CD8-positive, alpha-beta memory T cell (primary cell): ENCODE measurements at regions not wholly inside any gene's neighbourhood (a gene's known extent, or its start where the extent isn't known, plus 50 kb on each side); places are given as distances from the start of the nearest gene placed in this dataset.
"Not testable (repeated sequence)": the region's sequence is repeated elsewhere in the genome, so short reads cannot be mapped to it uniquely, and the experiment has no call there.

Experiments
- CTCF ChIA-PET: fragments of 350-600 bp; sonication (Branson Sonifier 250); formaldehyde crosslinking; loops from one replicate; lab custom pipeline; 2021; ENCODE audit warnings: antibody characterized with exemption; lab: Charles Lee
- POLR2A ChIA-PET: fragments of 350-600 bp; sonication (Branson Sonifier 250); formaldehyde crosslinking; loops from one replicate; lab custom pipeline; 2021; ENCODE audit warnings: antibody characterized with exemption; lab: Charles Lee
- DNase-seq, 5 donors: peaks; one replicate each; pipeline versions ENCODE4 v3.0.0 to v3.0.0-alpha.2; 2020 to 2022; ENCODE audit warnings: mixed read lengths in 1 of 5
- H3K27ac ChIP-seq: one replicate; pipeline ENCODE4 v1.7.0; 2013; ENCODE audit warnings: low read depth, mild to moderate bottlenecking, low read length, moderate library complexity
- H3K27me3 ChIP-seq: 2 replicates; pipeline ENCODE4 v1.7.0; 2013; ENCODE audit warnings: low read length, mild to moderate bottlenecking; ENCODE audit not compliant: insufficient read depth, poor library complexity, severe bottlenecking
- H3K36me3 ChIP-seq: 2 replicates; pipeline ENCODE4 v1.7.0; 2013; ENCODE audit warnings: mild to moderate bottlenecking, low read length, moderate library complexity; ENCODE audit not compliant: insufficient read depth
- H3K4me1 ChIP-seq: 2 replicates; pipeline ENCODE4 v1.7.0; 2013; ENCODE audit warnings: mild to moderate bottlenecking, low read length, moderate library complexity; ENCODE audit not compliant: insufficient read depth
- H3K4me3 ChIP-seq: 2 replicates; pipeline ENCODE4 v1.7.0; 2013; ENCODE audit warnings: mild to moderate bottlenecking, low read length
- H3K9me3 ChIP-seq: 2 replicates; pipeline ENCODE4 v1.7.0; 2013; ENCODE audit warnings: mild to moderate bottlenecking, low read length
- H3K27ac Mint-ChIP-seq, 8 donors: one replicate each; pipeline ENCODE4 v1.8.0; 2020 to 2021; ENCODE audit warnings: mixed read lengths in 8 of 8, mild to moderate bottlenecking in 6 of 8, inconsistent platforms in 3 of 8, moderate library complexity in 3 of 8
- H3K27me3 Mint-ChIP-seq, 2 donors: one replicate each; pipeline ENCODE4 v1.8.0; 2020 to 2021; ENCODE audit warnings: mixed read lengths in 2 of 2, mild to moderate bottlenecking in 1 of 2, moderate library complexity in 1 of 2
- H3K36me3 Mint-ChIP-seq, 3 donors: one replicate each; pipeline ENCODE4 v1.8.0; 2020 to 2021; ENCODE audit warnings: mixed read lengths in 3 of 3, inconsistent platforms in 1 of 3, mild to moderate bottlenecking in 1 of 3
- H3K4me1 Mint-ChIP-seq, 3 donors: one replicate each; pipeline ENCODE4 v1.8.0; 2020 to 2021; ENCODE audit warnings: mixed read lengths in 3 of 3, inconsistent platforms in 1 of 3, mild to moderate bottlenecking in 1 of 3
- H3K4me3 Mint-ChIP-seq, 7 donors: one replicate each; pipeline ENCODE4 v1.8.0; 2020 to 2021; ENCODE audit warnings: mixed read lengths in 7 of 7, mild to moderate bottlenecking in 6 of 7, moderate library complexity in 4 of 7, inconsistent platforms in 2 of 7
- H3K9me3 Mint-ChIP-seq, 5 donors: one replicate each; pipeline ENCODE4 v1.8.0; 2020 to 2022; ENCODE audit warnings: mixed read lengths in 5 of 5, mild to moderate bottlenecking in 3 of 5, moderate library complexity in 2 of 5, inconsistent platforms in 1 of 5

DNA sequence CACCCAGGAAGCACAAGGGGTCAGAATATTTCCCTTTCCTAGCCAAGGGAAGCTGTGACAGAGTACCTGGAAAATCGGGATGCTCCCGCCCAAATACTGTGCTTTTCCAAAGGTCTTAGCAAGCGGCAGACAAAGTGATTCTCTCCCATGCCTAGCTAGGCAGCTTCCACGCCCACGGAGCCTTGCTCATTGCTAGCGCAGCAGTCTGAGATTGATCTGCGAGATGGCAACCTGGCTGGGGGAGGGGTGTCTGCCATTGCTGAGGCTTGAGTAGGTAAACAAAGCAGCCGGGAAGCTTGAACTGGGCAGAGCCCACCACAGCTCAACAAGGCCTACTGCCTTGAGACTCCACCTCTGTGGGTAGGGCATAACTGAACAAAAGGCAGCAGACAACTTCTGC lies 1037.5 kb downstream of the RPA4 start:
- H3K27me3 ChIP-seq, H3K9me3 ChIP-seq, H3K27me3 Mint-ChIP-seq, H3K4me3 ChIP-seq, CTCF ChIA-PET, POLR2A ChIA-PET, H3K4me1 ChIP-seq, H3K4me3 Mint-ChIP-seq, H3K27ac ChIP-seq, H3K4me1 Mint-ChIP-seq, H3K27ac Mint-ChIP-seq, H3K36me3 Mint-ChIP-seq, H3K36me3 ChIP-seq, DNase-seq: not testable (repeated sequence)
- peaks cover 0 to 10% (median 5%) of the 10 kb centered on the region in 5 donors for H3K9me3 Mint-ChIP-seq

- Histone ChIP-seq H3K27ac (no peak overlapping the region), H3K27me3 (no peaks in the 10 kb centered on the region), H3K4me1 (no peaks in the 10 kb centered on the region), H3K36me3 (no peaks in the 10 kb centered on the region), H3K4me3 (no peak overlapping the region), H3K9me3 (no peaks in the 10 kb centered on the region)
- H3K4me3 Mint-ChIP-seq, result no peak overlapping the region
- POLR2A ChIA-PET, result no interaction called here
- no peaks in the 10 kb centered on the region for H3K36me3 Mint-ChIP-seq
- no peak overlapping the region for H3K27ac Mint-ChIP-seq
- DNase-seq, result no peak
- H3K9me3 Mint-ChIP-seq, result peaks cover 0 to 4% (median 0%) of the 10 kb centered on the region in 5 donors
- H3K27me3 Mint-ChIP-seq, result no peaks in the 10 kb centered on the region
- CTCF ChIA-PET, result no interaction called here
- no peaks in the 10 kb centered on the region for H3K4me1 Mint-ChIP-seq
These were observed 1047.9 kb downstream of the RPA4 start for GRCh38 chrX:97931586-97931985.

GRCh38 chrX:97936296-97936695 lies 1052.6 kb downstream of the RPA4 start:
- H3K4me3 Mint-ChIP-seq, result no peak overlapping the region
- Histone ChIP-seq H3K4me1 (no peaks in the 10 kb centered on the region), H3K27ac (no peak overlapping the region), H3K9me3 (no peaks in the 10 kb centered on the region), H3K27me3 (no peaks in the 10 kb centered on the region), H3K36me3 (no peaks in the 10 kb centered on the region), H3K4me3 (no peak overlapping the region)
- no peaks in the 10 kb centered on the region for H3K9me3 Mint-ChIP-seq
- POLR2A ChIA-PET, result no interaction called here
- H3K27me3 Mint-ChIP-seq, result no peaks in the 10 kb centered on the region
- no peaks in the 10 kb centered on the region for H3K4me1 Mint-ChIP-seq
- no peak for DNase-seq
- CTCF ChIA-PET, result no interaction called here
- H3K36me3 Mint-ChIP-seq, result no peaks in the 10 kb centered on the region
- no peak overlapping the region for H3K27ac Mint-ChIP-seq

DNA sequence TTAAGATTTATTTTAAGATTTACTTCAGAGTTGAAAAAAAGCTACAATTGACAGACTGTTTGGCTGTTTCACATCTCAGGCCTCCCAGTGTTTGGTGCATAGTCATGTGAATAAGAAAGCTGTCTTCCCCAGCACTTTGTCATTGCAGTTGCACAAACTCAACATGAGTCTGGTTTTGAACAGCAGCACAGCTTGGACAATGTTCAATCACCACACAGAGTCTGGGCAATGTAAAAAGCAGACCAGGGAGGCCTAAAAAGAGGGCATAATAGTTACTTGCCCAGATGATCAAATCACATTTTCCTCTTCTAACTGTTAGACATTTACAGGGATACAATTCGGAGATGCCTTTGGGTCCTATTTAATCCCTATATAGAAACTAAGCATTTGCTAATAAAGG lies 1055.0 kb downstream of the RPA4 start:
- Histone ChIP-seq H3K27ac (no peak overlapping the region), H3K9me3 (no peaks in the 10 kb centered on the region), H3K27me3 (no peaks in the 10 kb centered on the region), H3K4me1 (no peaks in the 10 kb centered on the region), H3K36me3 (no peaks in the 10 kb centered on the region), H3K4me3 (no peak overlapping the region)
- no peak overlapping the region for H3K27ac Mint-ChIP-seq
- H3K9me3 Mint-ChIP-seq, result no peaks in the 10 kb centered on the region
- no peak for DNase-seq
- H3K4me1 Mint-ChIP-seq, result no peaks in the 10 kb centered on the region
- H3K27me3 Mint-ChIP-seq, result no peaks in the 10 kb centered on the region
- CTCF ChIA-PET, result no interaction called here
- H3K36me3 Mint-ChIP-seq, result no peaks in the 10 kb centered on the region
- no peak overlapping the region for H3K4me3 Mint-ChIP-seq
- POLR2A ChIA-PET, result no interaction called here

- no peaks in the 10 kb centered on the region for H3K36me3 ChIP-seq
- Mint-ChIP-seq H3K4me1 (no peaks in the 10 kb centered on the region), H3K9me3 (peaks cover 0 to 5% (median 0%) of the 10 kb centered on the region in 5 donors), H3K27ac (no peak overlapping the region), H3K27me3 (no peaks in the 10 kb centered on the region), H3K36me3 (no peaks in the 10 kb centered on the region), H3K4me3 (no peak overlapping the region)
- no peak overlapping the region for H3K4me3 ChIP-seq
- no peaks in the 10 kb centered on the region for H3K9me3 ChIP-seq
- no peak overlapping the region for H3K27ac ChIP-seq
- H3K4me1 ChIP-seq, result no peaks in the 10 kb centered on the region
- POLR2A ChIA-PET, result no interaction called here
- CTCF ChIA-PET, result no interaction called here
- DNase-seq, result no peak
- H3K27me3 ChIP-seq, result no peaks in the 10 kb centered on the region
These were observed 1084.9 kb downstream of the RPA4 start for GRCh38 chrX:97968376-97969163.

DNA sequence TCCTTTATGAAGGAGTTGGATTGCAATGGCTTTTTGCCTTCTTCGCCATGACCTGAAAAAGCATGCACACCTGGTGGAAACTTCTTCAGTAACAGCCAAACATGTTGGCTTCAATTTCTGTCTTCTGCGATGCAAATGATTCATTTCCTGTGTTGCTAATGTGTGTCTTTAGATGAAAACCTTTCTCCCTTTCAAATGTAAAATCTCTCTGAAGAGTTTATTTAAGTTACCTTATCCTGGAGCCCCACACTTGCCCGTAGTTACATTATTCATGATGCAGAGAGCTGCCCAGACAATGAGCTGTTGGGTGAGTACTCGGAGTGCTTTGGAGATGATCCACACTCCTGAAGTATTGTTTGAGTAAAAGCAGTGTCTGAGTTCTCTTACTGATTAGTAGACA lies 1100.9 kb downstream of the RPA4 start:
- H3K4me3 Mint-ChIP-seq, result no peak overlapping the region
- ChIA-PET CTCF (no interaction called here), POLR2A (no interaction called here)
- peaks cover 0 to 3% (median 0%) of the 10 kb centered on the region in 5 donors for H3K9me3 Mint-ChIP-seq
- no peak for DNase-seq
- no peak overlapping the region for H3K4me3 ChIP-seq
- H3K27me3 Mint-ChIP-seq, result no peaks in the 10 kb centered on the region
- H3K4me1 ChIP-seq, result no peaks in the 10 kb centered on the region
- H3K27ac Mint-ChIP-seq, result no peak overlapping the region
- no peaks in the 10 kb centered on the region for H3K36me3 Mint-ChIP-seq
- no peaks in the 10 kb centered on the region for H3K27me3 ChIP-seq
- H3K9me3 ChIP-seq, result no peaks in the 10 kb centered on the region
- H3K36me3 ChIP-seq, result no peaks in the 10 kb centered on the region
- H3K27ac ChIP-seq, result no peak overlapping the region
- no peaks in the 10 kb centered on the region for H3K4me1 Mint-ChIP-seq

- H3K4me3 Mint-ChIP-seq, result no peak overlapping the region
These were observed 1101.4 kb downstream of the RPA4 start for GRCh38 chrX:97985096-97985495.

DNA sequence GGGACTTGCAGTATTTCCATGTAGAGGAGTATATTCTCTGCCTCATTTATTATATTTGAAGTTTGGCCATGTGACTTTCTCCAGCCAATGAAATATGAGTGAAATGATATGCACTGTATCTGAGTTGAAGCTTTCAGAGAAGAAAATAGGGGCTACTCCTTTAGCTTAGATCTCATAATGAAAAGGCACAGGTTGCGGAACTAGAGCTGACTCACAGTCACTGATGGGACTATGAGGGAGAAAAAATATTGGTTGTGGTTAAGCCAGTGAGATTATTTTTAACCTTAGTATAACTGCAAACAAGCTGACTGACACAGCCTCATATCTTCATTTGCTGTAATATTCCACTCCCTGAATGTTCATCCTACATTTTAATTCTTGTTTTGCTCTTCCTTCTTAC lies 1104.3 kb downstream of the RPA4 start:
- H3K9me3 Mint-ChIP-seq, result peaks cover 0 to 4% (median 2%) of the 10 kb centered on the region in 5 donors
- Histone ChIP-seq H3K9me3 (no peaks in the 10 kb centered on the region), H3K27ac (no peak overlapping the region), H3K4me1 (no peaks in the 10 kb centered on the region), H3K36me3 (no peaks in the 10 kb centered on the region), H3K4me3 (no peak overlapping the region), H3K27me3 (no peaks in the 10 kb centered on the region)
- H3K4me3 Mint-ChIP-seq, result no peak overlapping the region
- no peaks in the 10 kb centered on the region for H3K36me3 Mint-ChIP-seq
- no peaks in the 10 kb centered on the region for H3K4me1 Mint-ChIP-seq
- no peak overlapping the region for H3K27ac Mint-ChIP-seq
- POLR2A ChIA-PET, result no interaction called here
- no peak for DNase-seq
- peaks cover 0 to 3% of the 10 kb centered on the region in 2 donors for H3K27me3 Mint-ChIP-seq
- CTCF ChIA-PET, result no interaction called here

More at GRCh38 chrX:97985096-97985495, 1101.4 kb downstream of the RPA4 start:
- Mint-ChIP-seq H3K27me3 (no peaks in the 10 kb centered on the region), H3K27ac (no peak overlapping the region), H3K9me3 (peaks cover 0 to 2% (median 0%) of the 10 kb centered on the region in 5 donors), H3K36me3 (no peaks in the 10 kb centered on the region), H3K4me1 (no peaks in the 10 kb centered on the region)
- H3K27ac ChIP-seq, result no peak overlapping the region
- CTCF ChIA-PET, result no interaction called here
- DNase-seq, result no peak
- no peaks in the 10 kb centered on the region for H3K36me3 ChIP-seq
- no peaks in the 10 kb centered on the region for H3K9me3 ChIP-seq
- H3K4me1 ChIP-seq, result no peaks in the 10 kb centered on the region
- POLR2A ChIA-PET, result no interaction called here
- no peaks in the 10 kb centered on the region for H3K27me3 ChIP-seq
- no peak overlapping the region for H3K4me3 ChIP-seq
